GM12878 (cell line): ENCODE measurements at regions not wholly inside any gene's neighbourhood (a gene's known extent, or its start where the extent isn't known, plus 50 kb on each side); places are given as distances from the start of the nearest gene placed in this dataset.
"Not testable (repeated sequence)": the region's sequence is repeated elsewhere in the genome, so short reads cannot be mapped to it uniquely, and the experiment has no call there.

Experiments
- ATAC-seq: fragments of 200-7000 bp; cut with Tn5 transposase; 3 replicates; pipeline ENCODE4 v1.9.1; 2020; ENCODE audit warnings: mild to moderate bottlenecking, moderate library complexity
- BruUV-seq: library from RNA; stranded (reverse); fragments of 400-500 nt; replicated peaks from 2 replicates; lab custom pipeline; 2021; lab: Mats Ljungman, UMichigan
- CTCF ChIA-PET: fragments of 300-600 bp; sonication (Branson Sonifier 250); formaldehyde crosslinking; extraction: SDS; loops from one replicate; lab custom pipeline; 2021; ENCODE audit warnings: inconsistent platforms; lab: Yijun Ruan, JAX
- POLR2A ChIA-PET: fragments of 350-600 bp; formaldehyde crosslinking; extraction: SDS; loops from one replicate; lab custom pipeline; 2021; ENCODE audit warnings: inconsistent platforms; lab: Charles Lee
- RAD21 ChIA-PET: fragments of 300-600 bp; sonication (Branson Sonifier 250); formaldehyde crosslinking; loops from one replicate; lab custom pipeline; 2023; ENCODE audit warnings: antibody characterized with exemption; ENCODE audit not compliant: unreplicated experiment; lab: Charles Lee
- SMC1A ChIA-PET: fragments of 300-600 bp; sonication (Branson Sonifier 250); formaldehyde crosslinking; loops from one replicate; lab custom pipeline; 2023; ENCODE audit not compliant: unreplicated experiment, uncharacterized antibody; lab: Charles Lee
- DNase-seq: peaks from one replicate; pipeline ENCODE4 v3.0.0-alpha.2; 2011; ENCODE audit warnings: low read depth, low spot score
- FAIRE-seq: peaks from 3 replicates; lab custom pipeline; 2011; peaks lifted over from hg19 to GRCh38; lab: Jason Lieb, UNC
- H2AFZ ChIP-seq: 2 replicates; pipeline ENCODE4 v1.6.0; 2011; ENCODE audit warnings: low read depth, low read length, control low read depth; ENCODE audit not compliant: control insufficient read depth
- H3K27ac ChIP-seq: 2 replicates; pipeline ENCODE4 v1.5.1; 2011; ENCODE audit warnings: control low read depth; ENCODE audit not compliant: control insufficient read depth, insufficient read depth
- H3K27me3 ChIP-seq, 2 experiments: replicated peaks in 1 of 2; 2 replicates each; pipeline versions ENCODE4 v1.6.0 to v1.6.1; 2011; ENCODE audit warnings: low read length in 1 of 2; ENCODE audit not compliant: control insufficient read depth in 2 of 2, insufficient read depth in 2 of 2
- H3K36me3 ChIP-seq, 2 experiments: 2 replicates each; pipeline ENCODE4 v1.5.1; 2011; ENCODE audit warnings: low read length in 1 of 2; ENCODE audit not compliant: control insufficient read depth in 2 of 2, insufficient read depth in 2 of 2
- H3K4me1 ChIP-seq: 2 replicates; pipeline ENCODE4 v1.6.1; 2011; ENCODE audit warnings: mild to moderate bottlenecking, low read length, moderate library complexity, mixed read lengths; ENCODE audit not compliant: control insufficient read depth, insufficient read depth
- H3K4me2 ChIP-seq: 2 replicates; pipeline ENCODE4 v1.6.0; 2011; ENCODE audit warnings: control low read depth; ENCODE audit not compliant: control insufficient read depth, insufficient read depth
- H3K4me3 ChIP-seq: fragments of 200-600 bp; sonication (generic); 2 replicates; pipeline ENCODE4 v1.5.1; 2016
- H3K79me2 ChIP-seq: 2 replicates; pipeline ENCODE4 v1.6.0; 2011; ENCODE audit warnings: low read length; ENCODE audit not compliant: control insufficient read depth, insufficient read depth
- H3K9ac ChIP-seq: 2 replicates; pipeline ENCODE4 v1.8.0; 2011; ENCODE audit warnings: low read length, control low read depth, mixed read lengths; ENCODE audit not compliant: control insufficient read depth, insufficient read depth
- H3K9me3 ChIP-seq: replicated peaks from 3 replicates; pipeline ENCODE4 v1.5.1; 2011; ENCODE audit warnings: mild to moderate bottlenecking, low read length; ENCODE audit not compliant: control insufficient read depth, insufficient read depth
- H4K20me1 ChIP-seq: 2 replicates; pipeline ENCODE4 v1.6.0; 2011; ENCODE audit not compliant: control insufficient read depth, insufficient read depth
- BCL11A ChIP-seq: IDR thresholded peaks from 2 replicates; pipeline ENCODE4 v1.6.1; 2011; ENCODE audit warnings: low read depth, low read length
- CUX1 ChIP-seq: IDR thresholded peaks from 2 replicates; pipeline ENCODE4 v1.6.1; 2012; ENCODE audit warnings: improper control_type of control experiment, low read depth, low read length; ENCODE audit not compliant: insufficient replicate concordance
- NBN ChIP-seq: fragments of 450-650 bp; IDR thresholded peaks from 2 replicates; pipeline ENCODE4 v1.6.1; 2016
- NFYA ChIP-seq: IDR thresholded peaks from 2 replicates; pipeline ENCODE4 v1.6.1; 2011; ENCODE audit warnings: low read depth, mild to moderate bottlenecking, low read length, improper control_type of control experiment, borderline replicate concordance
- NKRF ChIP-seq: fragments of 450-650 bp; conservative IDR thresholded peaks from 2 replicates; pipeline ENCODE4 v1.6.1; 2017; ENCODE audit warnings: mild to moderate bottlenecking, moderate library complexity
- PKNOX1 ChIP-seq: fragments of 450-650 bp; IDR thresholded peaks from 2 replicates; pipeline ENCODE4 v1.6.1; 2016; ENCODE audit warnings: mild to moderate bottlenecking
- SIN3A ChIP-seq: IDR thresholded peaks from 2 replicates; pipeline ENCODE4 v1.6.1; 2012; ENCODE audit warnings: low read depth, low read length, improper control_type of control experiment
- SP1 ChIP-seq: IDR thresholded peaks from one replicate; pipeline ENCODE4 v1.6.1; 2011; ENCODE audit warnings: low read depth, low read length
- ZNF274 ChIP-seq: IDR thresholded peaks from one replicate; pipeline ENCODE4 v1.8.0; 2011; ENCODE audit not compliant: insufficient read length, insufficient read depth
- whole genome bisulfite sequencing: methylation state at CpG from one replicate; pipeline ENCODE4 v1.1.6; 2016; ENCODE audit warnings: low lambda C conversion rate; ENCODE audit not compliant: insufficient replicate concordance, insufficient coverage; ENCODE audit errors: missing lambda C conversion rate; 5-methylcytosine and 5-hydroxymethylcytosine counted together
- in situ Hi-C: fragments of 300-500 bp; cut with MboI; formaldehyde crosslinking; loops from 9 replicates; pipeline ENCODE4 v1.14.3; 2018; ENCODE audit warnings: mixed read lengths
- intact Hi-C: fragments of 100-400 bp; cut with micrococcal nuclease; formaldehyde crosslinking; loops from one replicate; pipeline ENCODE4 v1.14.2; 2022; ENCODE audit not compliant: unreplicated experiment

- no peak for TF ChIP-seq PKNOX1
- no peak for TF ChIP-seq SIN3A
- no peak for TF ChIP-seq SP1
- TF ChIP-seq BCL11A: no peak
- TF ChIP-seq, all 136 proteins: peak for 0
Observed at GRCh38 chr13:90511903-90512302, 835.6 kb upstream of the MIR17HG start (continued).

GRCh38 chr13:90514712-90515111, 832.8 kb upstream of the MIR17HG start:
- BruUV-seq, H3K36me3 ChIP-seq, H3K4me3 ChIP-seq, H3K4me1 ChIP-seq, H3K9ac ChIP-seq, RAD21 ChIA-PET, H3K79me2 ChIP-seq, intact Hi-C loops, DNase-seq, SMC1A ChIA-PET, H3K27ac ChIP-seq, FAIRE-seq, H2AFZ ChIP-seq, H4K20me1 ChIP-seq, POLR2A ChIA-PET, H3K9me3 ChIP-seq, ATAC-seq, H3K27me3 ChIP-seq, H3K4me2 ChIP-seq, CTCF ChIA-PET, in situ Hi-C loops: not testable (repeated sequence)
- WGBS: 25% methylated on average over 11 of the region's 12 CpGs

GRCh38 chr13:90518417-90518816, 829.1 kb upstream of the MIR17HG start:
- FAIRE-seq: no peak
- ChIA-PET RAD21 (no interaction called here), SMC1A (no interaction called here), POLR2A (no interaction called here), CTCF (interaction anchor here (1.4 kb wide), 1 partner anchor 16 kb away, joined by 3 read pairs; no protein-coding TSS in a partner anchor)
- no peaks in the 10 kb centered on the region for H4K20me1 ChIP-seq
- no peak for ATAC-seq
- no peaks in the 10 kb centered on the region; the same call in 2 of the 3 replicates for H3K9me3 ChIP-seq
- no peaks in the 10 kb centered on the region for H3K36me3 ChIP-seq
- H3K27ac ChIP-seq: no peak overlapping the region
- H3K4me1 ChIP-seq: no peaks in the 10 kb centered on the region
- no peak overlapping the region for H3K4me2 ChIP-seq
- BruUV-seq: no TSS peak
- H2AFZ ChIP-seq: no peak overlapping the region
- H3K9ac ChIP-seq: no peak overlapping the region
- no peaks in the 10 kb centered on the region for H3K27me3 ChIP-seq
- intact Hi-C loops: no loop called here
- H3K79me2 ChIP-seq: no peaks in the 10 kb centered on the region
- no peak for DNase-seq
- H3K4me3 ChIP-seq: no peak overlapping the region
- in situ Hi-C loops: no loop called here
- no peak for TF ChIP-seq NKRF
- no peak for TF ChIP-seq NBN
- no peak for TF ChIP-seq ZNF274
- TF ChIP-seq CUX1: no peak
- no peak for TF ChIP-seq NFYA
